OCI-LY7 (cell line): ENCODE measurements at regions not wholly inside any gene's neighbourhood (a gene's known extent, or its start where the extent isn't known, plus 50 kb on each side); places are given as distances from the start of the nearest gene placed in this dataset.

ENCODE experiments used
- BruUV-seq: library from RNA; stranded (reverse); fragments of 400-500 nt; replicated peaks from 2 replicates; lab custom pipeline; 2021; lab: Mats Ljungman, UMichigan
- CTCF ChIA-PET: fragments of 300-600 bp; sonication (Branson Sonifier 250); formaldehyde crosslinking; loops from one replicate; lab custom pipeline; 2022; ENCODE audit warnings: antibody characterized with exemption; ENCODE audit not compliant: unreplicated experiment; lab: Charles Lee
- POLR2A ChIA-PET: fragments of 300-600 bp; sonication (Branson Sonifier 250); formaldehyde crosslinking; loops from one replicate; lab custom pipeline; 2022; ENCODE audit warnings: antibody characterized with exemption; lab: Charles Lee
- DNase-seq: peaks from one replicate; pipeline ENCODE4 v3.0.0-alpha.2; 2015; ENCODE audit warnings: low spot score
- H2AFZ ChIP-seq: fragments of 200-600 bp; sonication (generic), shearing (Covaris generic); 2 replicates; pipeline ENCODE4 v1.6.1; 2014; ENCODE audit warnings: mild to moderate bottlenecking, antibody characterized with exemption, low read length, moderate library complexity
- H3K27ac ChIP-seq: fragments of 200-600 bp; sonication (generic); 2 replicates; pipeline ENCODE4 v1.5.1; 2014; ENCODE audit warnings: mixed run types, low read depth, mild to moderate bottlenecking, moderate library complexity, low read length, inconsistent platforms; ENCODE audit not compliant: poor library complexity, severe bottlenecking
- H3K36me3 ChIP-seq: fragments of 200-600 bp; sonication (generic); 2 replicates; pipeline ENCODE4 v1.6.1; 2014; ENCODE audit warnings: mild to moderate bottlenecking, antibody characterized with exemption, low read length, moderate library complexity, mixed read lengths; ENCODE audit not compliant: insufficient read depth
- H3K4me1 ChIP-seq: fragments of 200-600 bp; sonication (generic); 2 replicates; pipeline ENCODE4 v1.5.1; 2014; ENCODE audit warnings: mild to moderate bottlenecking, low read length; ENCODE audit not compliant: insufficient read depth, poor library complexity, severe bottlenecking
- H3K4me2 ChIP-seq: fragments of 200-600 bp; sonication (generic); 2 replicates; pipeline ENCODE4 v1.6.1; 2014; ENCODE audit warnings: mild to moderate bottlenecking, low read length
- H3K4me3 ChIP-seq: fragments of 200-600 bp; sonication (generic); 2 replicates; pipeline ENCODE4 v1.5.1; 2014; ENCODE audit warnings: mild to moderate bottlenecking, low read depth, low read length; ENCODE audit not compliant: poor library complexity, severe bottlenecking
- H3K79me2 ChIP-seq: fragments of 200-600 bp; sonication (generic); 2 replicates; pipeline ENCODE4 v1.6.1; 2016; ENCODE audit warnings: low read depth, mild to moderate bottlenecking, low read length, moderate library complexity, mixed read lengths; ENCODE audit not compliant: insufficient read depth
- H3K9me2 ChIP-seq: fragments of 200-600 bp; sonication (generic); 2 replicates; pipeline ENCODE4 v1.6.1; 2016; ENCODE audit warnings: mild to moderate bottlenecking, low read length, mixed read lengths; ENCODE audit not compliant: insufficient read depth
- H3K9me3 ChIP-seq: fragments of 200-600 bp; sonication (generic); 2 replicates; pipeline ENCODE4 v1.6.1; 2014; ENCODE audit warnings: mild to moderate bottlenecking, mixed run types, low read length, mixed read lengths
- H4K20me1 ChIP-seq: fragments of 200-600 bp; sonication (generic); 2 replicates; pipeline ENCODE4 v1.6.1; 2014; ENCODE audit warnings: mild to moderate bottlenecking, antibody characterized with exemption, low read length, moderate library complexity, mixed read lengths; ENCODE audit not compliant: insufficient read depth
- EZH2phosphoT487 ChIP-seq: fragments of 200-600 bp; sonication (generic); IDR thresholded peaks from 2 replicates; pipeline ENCODE4 v1.6.1; 2018; ENCODE audit warnings: low read depth, borderline replicate concordance, mild to moderate bottlenecking, mixed run types, antibody characterized with exemption, low read length, moderate library complexity, mixed read lengths
- intact Hi-C: fragments of 100-400 bp; cut with micrococcal nuclease; formaldehyde crosslinking; loops from one replicate; pipeline ENCODE4 v1.10.0; 2022; ENCODE audit not compliant: unreplicated experiment
- TF ChIP-seq, protein P1 (sequence below): fragments of 200-600 bp; sonication (generic); conservative IDR thresholded peaks from 2 replicates; pipeline ENCODE4 v1.5.1; 2014; ENCODE audit warnings: mild to moderate bottlenecking, antibody characterized with exemption, low read length, moderate library complexity, mixed read lengths

DNA sequence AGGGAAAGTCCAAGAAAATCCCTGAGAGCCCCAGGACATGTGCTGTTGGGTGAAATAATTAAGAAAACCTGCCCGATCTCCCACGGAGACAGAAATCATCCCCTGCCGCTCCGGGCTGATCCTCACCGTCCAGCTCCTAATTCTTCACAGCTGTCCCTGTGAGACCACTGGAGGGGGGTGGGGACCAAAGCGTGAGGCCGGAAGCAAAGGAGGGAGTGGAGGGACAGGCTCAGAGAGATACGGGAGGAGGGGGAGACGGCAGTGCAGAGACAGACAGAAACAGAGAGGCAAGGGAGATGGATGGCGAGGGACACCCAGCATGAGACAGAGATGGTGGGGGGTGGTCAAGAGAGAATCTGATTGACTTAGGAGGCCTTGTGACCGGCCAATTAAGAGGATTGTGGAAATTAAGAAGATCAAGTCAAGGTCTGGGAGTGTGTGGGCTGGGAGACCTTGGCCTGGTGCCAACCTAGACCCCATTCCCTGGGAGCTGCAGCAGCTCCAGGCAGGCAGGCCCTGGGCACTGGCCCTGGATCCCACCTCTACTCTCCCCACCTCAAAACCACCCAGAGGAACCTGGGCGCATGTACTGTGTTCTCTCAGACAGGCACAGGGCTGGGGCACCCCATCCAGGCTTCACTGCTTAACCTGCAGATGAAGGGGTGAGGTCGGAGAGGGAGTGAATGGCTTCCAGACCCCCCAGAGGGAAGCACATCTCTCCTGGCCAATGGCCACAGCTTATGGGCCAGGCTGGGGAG, 113.2 kb upstream of the ALDH1A3 start:
- CTCF ChIA-PET = no interaction called here

DNA sequence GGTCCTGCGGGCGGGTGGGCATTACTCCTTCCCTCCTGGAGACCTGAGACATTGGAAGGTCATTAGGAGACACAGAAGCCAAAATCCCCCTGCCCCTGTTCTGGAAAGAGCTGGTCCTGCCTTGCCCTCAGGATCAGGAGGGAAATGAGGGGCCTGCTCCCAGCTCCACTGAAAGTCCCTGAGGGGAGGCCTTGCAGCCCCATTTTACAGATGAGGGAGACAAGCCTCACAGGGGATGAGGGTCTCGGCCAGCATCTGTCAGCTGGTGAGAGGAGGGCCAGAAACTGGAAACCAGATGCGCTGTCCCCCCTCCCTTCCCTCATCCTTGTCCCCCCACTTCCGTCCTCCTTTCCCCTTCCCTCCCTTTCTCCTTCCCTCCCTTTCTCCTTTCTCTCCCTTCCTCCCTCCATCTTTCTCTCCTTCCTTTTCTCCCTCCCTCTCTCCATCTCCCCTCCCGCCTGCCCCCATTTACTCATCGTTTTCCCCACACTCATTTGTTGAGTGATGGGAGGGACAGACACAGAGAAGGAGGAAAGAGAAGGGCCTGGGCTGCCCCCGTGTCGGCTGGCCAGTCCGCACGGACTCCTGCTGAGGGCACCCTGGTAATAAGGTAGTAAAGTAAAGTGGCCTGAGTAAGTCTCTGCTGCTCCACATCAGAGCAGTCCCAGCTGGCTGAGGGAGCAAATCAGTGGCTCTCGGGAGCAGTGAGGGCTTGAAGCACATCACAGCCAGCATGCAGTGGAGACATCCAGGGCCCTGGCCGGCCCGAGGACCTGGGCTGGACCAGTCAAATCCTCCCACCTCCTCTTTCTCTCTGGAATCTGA, 112.4 kb upstream of the ALDH1A3 start:
- Histone ChIP-seq H3K27ac (no peak overlapping the region), H2AFZ (no peak overlapping the region), H3K4me2 (no peak overlapping the region), H3K4me3 (no peak overlapping the region), H4K20me1 (no peaks in the 10 kb centered on the region), H3K79me2 (no peaks in the 10 kb centered on the region), H3K9me2 (no peaks in the 10 kb centered on the region), H3K4me1 (no peaks in the 10 kb centered on the region), H3K9me3 (no peaks in the 10 kb centered on the region), H3K36me3 (no peaks in the 10 kb centered on the region)
- no TSS peak for BruUV-seq
- intact Hi-C loops = no loop called here
- no peak for DNase-seq
- TF ChIP-seq EZH2phosphoT487 = no peak
- TF ChIP-seq, protein P1, sequence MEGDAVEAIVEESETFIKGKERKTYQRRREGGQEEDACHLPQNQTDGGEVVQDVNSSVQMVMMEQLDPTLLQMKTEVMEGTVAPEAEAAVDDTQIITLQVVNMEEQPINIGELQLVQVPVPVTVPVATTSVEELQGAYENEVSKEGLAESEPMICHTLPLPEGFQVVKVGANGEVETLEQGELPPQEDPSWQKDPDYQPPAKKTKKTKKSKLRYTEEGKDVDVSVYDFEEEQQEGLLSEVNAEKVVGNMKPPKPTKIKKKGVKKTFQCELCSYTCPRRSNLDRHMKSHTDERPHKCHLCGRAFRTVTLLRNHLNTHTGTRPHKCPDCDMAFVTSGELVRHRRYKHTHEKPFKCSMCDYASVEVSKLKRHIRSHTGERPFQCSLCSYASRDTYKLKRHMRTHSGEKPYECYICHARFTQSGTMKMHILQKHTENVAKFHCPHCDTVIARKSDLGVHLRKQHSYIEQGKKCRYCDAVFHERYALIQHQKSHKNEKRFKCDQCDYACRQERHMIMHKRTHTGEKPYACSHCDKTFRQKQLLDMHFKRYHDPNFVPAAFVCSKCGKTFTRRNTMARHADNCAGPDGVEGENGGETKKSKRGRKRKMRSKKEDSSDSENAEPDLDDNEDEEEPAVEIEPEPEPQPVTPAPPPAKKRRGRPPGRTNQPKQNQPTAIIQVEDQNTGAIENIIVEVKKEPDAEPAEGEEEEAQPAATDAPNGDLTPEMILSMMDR = no peak
- CTCF ChIA-PET = no interaction called here
- POLR2A ChIA-PET = no interaction called here

More for the DNA sequence above, 113.2 kb upstream of the ALDH1A3 start:
- Histone ChIP-seq H3K4me3 (no peak overlapping the region), H2AFZ (no peak overlapping the region), H3K9me2 (no peaks in the 10 kb centered on the region), H4K20me1 (no peaks in the 10 kb centered on the region), H3K79me2 (no peaks in the 10 kb centered on the region), H3K4me2 (no peak overlapping the region), H3K36me3 (no peaks in the 10 kb centered on the region), H3K27ac (no peak overlapping the region), H3K4me1 (no peaks in the 10 kb centered on the region), H3K9me3 (no peaks in the 10 kb centered on the region)
- intact Hi-C loops = no loop called here
- no TSS peak for BruUV-seq
- no peak for DNase-seq
- TF ChIP-seq, protein P1 = no peak
- TF ChIP-seq EZH2phosphoT487 = no peak
- POLR2A ChIA-PET = no interaction called here

DNA sequence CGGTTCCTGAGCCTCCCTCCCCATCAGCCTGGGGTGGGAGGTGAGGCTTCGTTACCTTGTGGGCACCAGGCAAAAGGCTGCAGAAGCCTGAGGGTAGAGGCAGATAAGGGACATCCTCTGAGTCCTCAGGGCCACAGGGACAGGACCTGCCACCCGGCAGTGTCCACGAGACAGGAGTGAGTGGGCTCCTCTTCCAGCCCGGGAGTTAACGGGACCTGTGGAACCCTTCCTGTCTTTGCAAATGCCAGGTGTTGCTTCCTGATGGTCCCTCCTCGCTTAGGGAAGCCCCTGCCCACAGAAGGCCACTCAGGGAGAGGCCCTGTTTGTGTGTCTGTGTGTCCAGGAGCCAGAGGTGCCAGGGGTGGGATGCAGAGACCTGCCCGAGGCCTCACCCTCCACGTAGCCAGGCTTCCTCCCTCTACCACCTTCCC, 111.1 kb upstream of the ALDH1A3 start:
- POLR2A ChIA-PET = interaction anchor here (0.6 kb wide), 1 partner anchor 16 kb away, joined by 3 read pairs; no protein-coding TSS in a partner anchor
- intact Hi-C loops = no loop called here
- no peaks in the 10 kb centered on the region for H3K9me2 ChIP-seq
- H3K36me3 ChIP-seq = no peaks in the 10 kb centered on the region
- no peaks in the 10 kb centered on the region for H4K20me1 ChIP-seq
- no peaks in the 10 kb centered on the region for H3K79me2 ChIP-seq
- no peak overlapping the region for H3K4me3 ChIP-seq
- BruUV-seq = no TSS peak
- H2AFZ ChIP-seq = no peak overlapping the region
- TF ChIP-seq, protein P1 = no peak
- no peak for TF ChIP-seq EZH2phosphoT487
- H3K4me1 ChIP-seq = no peaks in the 10 kb centered on the region
- no peak overlapping the region for H3K27ac ChIP-seq
- CTCF ChIA-PET = no interaction called here
- no peak overlapping the region for H3K4me2 ChIP-seq
- no peaks in the 10 kb centered on the region for H3K9me3 ChIP-seq
- DNase-seq = no peak
